H1 (cell line): ENCODE measurements at regions not wholly inside any gene's neighbourhood (a gene's known extent, or its start where the extent isn't known, plus 50 kb on each side); places are given as distances from the start of the nearest gene placed in this dataset.

Experiments
- CBX8 ChIP-seq: fragments of 300-800, 300-1000 bp; sonication (generic); IDR thresholded peaks from 2 replicates; pipeline ENCODE4 v1.7.1; 2016; ENCODE audit warnings: low read depth, low read length, borderline replicate concordance
- CEBPB ChIP-seq: IDR thresholded peaks from 2 replicates; pipeline ENCODE4 v1.6.1; 2012; ENCODE audit warnings: low read depth, low read length
- CHD7 ChIP-seq: fragments of 300-600 bp; sonication (generic); IDR thresholded peaks from 2 replicates; pipeline ENCODE4 v1.7.1; 2012; ENCODE audit warnings: low read length, moderate library complexity, mild to moderate bottlenecking, inconsistent platforms; ENCODE audit not compliant: insufficient replicate concordance
- CREB1 ChIP-seq: IDR thresholded peaks from 2 replicates; pipeline ENCODE4 v1.6.1; 2012; ENCODE audit warnings: inconsistent platforms
- FOSL1 ChIP-seq: IDR thresholded peaks from 2 replicates; pipeline ENCODE4 v1.6.1; 2011; ENCODE audit warnings: mild to moderate bottlenecking, low read depth, low read length, moderate library complexity; ENCODE audit not compliant: insufficient read depth
- KDM5A ChIP-seq: fragments of 200-600 bp; IDR thresholded peaks from 2 replicates; pipeline ENCODE4 v1.7.1; 2012; ENCODE audit warnings: mild to moderate bottlenecking, low read length, inconsistent platforms, mixed read lengths
- POLR2AphosphoS5 ChIP-seq: IDR thresholded peaks from 2 replicates; pipeline ENCODE4 v1.6.1; 2011; ENCODE audit warnings: low read depth, low read length
- POU5F1 ChIP-seq: IDR thresholded peaks from 2 replicates; pipeline ENCODE4 v1.6.1; 2011; ENCODE audit warnings: low read depth, mild to moderate bottlenecking, low read length, moderate library complexity
- RXRA ChIP-seq: IDR thresholded peaks from 2 replicates; pipeline ENCODE4 v1.6.1; 2011; ENCODE audit warnings: low read depth, mild to moderate bottlenecking, low read length, moderate library complexity; ENCODE audit not compliant: insufficient read depth
- SIN3A ChIP-seq, 2 experiments: IDR thresholded peaks in 1 of 2; conservative IDR thresholded peaks in 1 of 2; 2 replicates each; pipeline ENCODE4 v1.6.1; 2011 to 2012; ENCODE audit warnings: low read length in 2 of 2, improper control_type of control experiment in 1 of 2, low read depth in 1 of 2, mild to moderate bottlenecking in 1 of 2
- SIRT6 ChIP-seq: IDR thresholded peaks from one replicate; pipeline ENCODE4 v1.7.1; 2012; ENCODE audit warnings: low read length, inconsistent platforms
- SP4 ChIP-seq: IDR thresholded peaks from 2 replicates; pipeline ENCODE4 v1.6.1; 2012; ENCODE audit warnings: low read length, inconsistent platforms
- TAF7 ChIP-seq: optimal IDR thresholded peaks from 2 replicates; pipeline ENCODE3; 2011; ENCODE audit warnings: low read depth, mild to moderate bottlenecking, inconsistent platforms, low read length, moderate library complexity, borderline replicate concordance

- TF ChIP-seq CHD7, result no peak
- TF ChIP-seq CBX8, result no peak
- no peak for TF ChIP-seq SIRT6
- TF ChIP-seq CEBPB, result no peak
- no peak for TF ChIP-seq SP4
- TF ChIP-seq SIN3A (conservative IDR thresholded peaks at IDR 0.05 in 1 of 2, IDR thresholded peaks at IDR 0.05 in 1 of 2; ENCODE audit: low read depth in 1 of 2, low read length in 2 of 2), result no peak
- no peak for TF ChIP-seq FOSL1
- TF ChIP-seq TAF7, result no peak
- no peak for TF ChIP-seq KDM5A
- TF ChIP-seq POLR2AphosphoS5, result no peak
- no peak for TF ChIP-seq RXRA
- TF ChIP-seq CREB1, result no peak
- no peak for TF ChIP-seq POU5F1
Observed at GRCh38 chr3:34237946-34238345, 439.5 kb downstream of the PDCD6IP start (continued).
